Common myeloid progenitor, CD34-positive (primary cell): ENCODE measurements at regions not wholly inside any gene's neighbourhood (a gene's known extent, or its start where the extent isn't known, plus 50 kb on each side); places are given as distances from the start of the nearest gene placed in this dataset.

Source experiments
- CTCF ChIA-PET: fragments of 350-600 bp; sonication (Branson Sonifier 250); formaldehyde crosslinking; loops from one replicate; lab custom pipeline; 2021; ENCODE audit warnings: antibody characterized with exemption; lab: Charles Lee
- POLR2A ChIA-PET: fragments of 350-600 bp; sonication (Branson Sonifier 250); formaldehyde crosslinking; loops from one replicate; lab custom pipeline; 2021; ENCODE audit warnings: antibody characterized with exemption; lab: Charles Lee
- DNase-seq, 3 donors: peaks; one replicate each; pipeline versions ENCODE4 v3.0.0 to v3.0.0-alpha.2; 2013
- H3K27ac ChIP-seq, 2 experiments: 1 replicate in 1 of 2; 2 replicates in 1 of 2; pipeline ENCODE4 v1.7.0; 2013; ENCODE audit warnings: inconsistent platforms in 2 of 2, low read length in 2 of 2, mild to moderate bottlenecking in 2 of 2, low read depth in 1 of 2, moderate library complexity in 1 of 2; ENCODE audit not compliant: severe bottlenecking in 2 of 2, insufficient read depth in 1 of 2, poor library complexity in 1 of 2
- H3K27me3 ChIP-seq, 5 experiments: replicated peaks in 2 of 5; 1 replicate in 3 of 5; 2 replicates in 2 of 5; pipeline versions ENCODE4 v1.6.1 to v1.7.0; 2013; ENCODE audit warnings: low read length in 4 of 5, mild to moderate bottlenecking in 2 of 5, moderate library complexity in 2 of 5, inconsistent platforms in 1 of 5; ENCODE audit not compliant: insufficient read depth in 5 of 5, control insufficient read depth in 4 of 5
- H3K36me3 ChIP-seq, 4 experiments: 1 replicate in 2 of 4; 2 replicates in 2 of 4; pipeline versions ENCODE4 v1.6.1 to v1.7.0; 2013; ENCODE audit warnings: low read length in 3 of 4, control low read depth in 1 of 4, mild to moderate bottlenecking in 1 of 4; ENCODE audit not compliant: control insufficient read depth in 4 of 4, insufficient read depth in 4 of 4
- H3K4me1 ChIP-seq, 4 experiments: 1 replicate in 3 of 4; 2 replicates in 1 of 4; pipeline versions ENCODE4 v1.6.1 to v1.7.1; 2013; ENCODE audit warnings: low read length in 3 of 4, mild to moderate bottlenecking in 3 of 4, control low read depth in 1 of 4, inconsistent platforms in 1 of 4, moderate library complexity in 1 of 4; ENCODE audit not compliant: control insufficient read depth in 4 of 4, insufficient read depth in 4 of 4; ENCODE audit errors: control extremely low read depth in 1 of 4
- H3K4me3 ChIP-seq, 7 experiments: 1 replicate in 4 of 7; 2 replicates in 3 of 7; pipeline versions ENCODE4 v1.5.1 to v1.7.0; 2013; ENCODE audit warnings: mild to moderate bottlenecking in 7 of 7, low read length in 6 of 7, moderate library complexity in 6 of 7, inconsistent platforms in 2 of 7, low read depth in 2 of 7, control low read depth in 1 of 7; ENCODE audit not compliant: insufficient read depth in 4 of 7, control insufficient read depth in 1 of 7; ENCODE audit errors: extremely low read depth in 1 of 7
- H3K9me3 ChIP-seq, 5 experiments: 1 replicate in 4 of 5; 2 replicates in 1 of 5; pipeline versions ENCODE4 v1.6.1 to v1.7.1; 2013; ENCODE audit warnings: low read length in 4 of 5, mild to moderate bottlenecking in 2 of 5, inconsistent platforms in 1 of 5, low read depth in 1 of 5, moderate library complexity in 1 of 5; ENCODE audit not compliant: control insufficient read depth in 4 of 5, insufficient read depth in 2 of 5; ENCODE audit errors: control extremely low read depth in 1 of 5
- WGBS: methylation state at CpG from one replicate; pipeline ENCODE4 v1.1.5; 2013; ENCODE audit not compliant: insufficient coverage; 5-methylcytosine and 5-hydroxymethylcytosine counted together

DNA sequence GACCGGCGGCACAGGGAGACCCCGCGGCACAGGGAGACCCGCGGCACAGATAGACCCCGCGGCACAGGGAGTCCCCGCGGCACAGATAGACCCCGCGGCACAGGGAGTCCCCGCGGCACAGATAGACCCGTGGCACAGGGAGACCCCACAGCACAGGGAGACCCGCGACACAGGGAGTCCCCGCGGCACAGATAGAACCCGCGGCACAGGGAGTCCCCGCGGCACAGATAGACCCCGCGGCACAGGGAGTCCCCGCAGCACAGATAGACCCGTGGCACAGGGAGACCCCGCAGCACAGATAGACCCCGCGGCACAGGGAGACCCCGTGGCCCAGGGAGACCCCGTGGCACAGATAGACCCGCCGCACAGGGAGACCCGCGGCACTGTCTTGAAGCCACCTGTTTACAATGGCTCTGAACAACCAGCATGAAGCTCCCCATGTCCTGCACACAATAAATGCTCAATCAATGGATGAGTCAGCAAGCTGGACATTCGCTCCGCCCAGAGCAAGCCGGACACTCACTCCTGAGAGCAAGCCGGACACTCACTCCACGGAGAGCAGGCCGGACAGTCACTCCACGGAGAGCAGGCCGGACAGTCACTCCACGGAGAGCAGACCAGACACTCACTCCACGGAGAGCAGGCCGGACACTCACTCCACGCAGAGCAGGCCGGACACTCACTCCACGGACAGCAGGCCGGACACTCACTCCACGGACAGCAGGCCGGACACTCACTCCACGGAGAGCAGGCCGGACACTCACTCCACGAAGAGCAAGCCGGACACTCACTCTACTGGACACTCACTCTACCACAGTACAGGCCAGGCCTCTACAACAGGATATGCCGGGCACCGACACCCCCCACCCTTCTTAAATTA lies 121.9 kb downstream of the RFLNA start:
- CTCF ChIA-PET = interaction anchor here (1.0 kb wide), 1 partner anchor 21 kb away, joined by 3 read pairs; no protein-coding TSS in a partner anchor
- peaks cover 6 to 75% (median 49%) of the 10 kb centered on the region in 4 experiments for H3K36me3 ChIP-seq

DNA sequence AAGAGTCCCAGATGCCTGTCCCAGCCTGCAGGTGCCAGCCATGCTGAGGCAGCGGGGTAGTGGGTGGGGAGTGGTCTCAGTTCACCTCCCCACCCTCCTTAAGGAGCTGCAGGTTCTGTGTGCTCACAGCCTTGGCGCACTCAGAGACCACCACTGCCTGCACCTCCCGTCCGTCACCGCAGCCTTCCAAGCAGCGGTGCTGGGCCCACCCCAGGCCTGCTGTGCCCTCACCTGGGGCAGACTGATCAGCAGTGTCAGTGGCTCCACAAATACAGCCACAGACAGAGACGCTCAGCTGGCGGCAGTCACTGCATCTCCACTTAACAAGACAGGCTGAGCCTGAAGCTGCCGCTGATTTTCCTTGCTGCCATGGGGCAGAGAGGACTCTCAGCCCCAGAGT lies 120.2 kb downstream of the RFLNA start:
- Histone ChIP-seq H3K36me3 (peaks cover 6 to 61% (median 47%) of the 10 kb centered on the region in 4 experiments), H3K9me3 (no peaks in the 10 kb centered on the region), H3K27me3 (no peaks in the 10 kb centered on the region), H3K4me3 (no peak overlapping the region), H3K27ac (no peak overlapping the region), H3K4me1 (no peaks in the 10 kb centered on the region)
- DNase-seq = no peak
- 99% methylated on average over 7 of the region's 9 CpGs for WGBS
- ChIA-PET POLR2A (no interaction called here), CTCF (no interaction called here)

More for the DNA sequence above, 121.9 kb downstream of the RFLNA start:
- H3K4me1 ChIP-seq = no peaks in the 10 kb centered on the region
- H3K27ac ChIP-seq = no peak overlapping the region
- H3K4me3 ChIP-seq = no peak overlapping the region
- POLR2A ChIA-PET = no interaction called here
- H3K9me3 ChIP-seq = no peaks in the 10 kb centered on the region
- WGBS = 95% methylated on average over 47 of the region's 59 CpGs
- no peaks in the 10 kb centered on the region for H3K27me3 ChIP-seq
- no peak for DNase-seq

DNA sequence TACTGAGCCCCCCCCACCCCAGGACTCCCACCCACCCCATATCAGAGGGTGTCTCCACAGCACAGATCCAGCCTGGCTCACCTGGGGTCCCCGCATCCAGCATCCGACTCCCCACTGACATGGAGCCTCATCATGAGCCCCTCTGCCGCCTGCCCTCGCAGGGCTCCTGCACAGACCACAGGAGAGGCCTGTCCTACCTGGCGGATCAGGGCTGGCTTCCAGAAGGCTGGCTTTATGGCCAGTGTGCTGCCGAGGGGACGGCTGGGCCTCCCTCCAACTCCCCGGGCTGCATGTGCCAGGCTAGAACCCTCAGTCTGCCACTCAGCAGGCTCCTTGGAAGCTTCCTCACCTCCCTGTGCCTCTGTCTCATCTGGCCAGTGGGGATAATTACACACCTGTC lies 119.0 kb downstream of the RFLNA start:
- POLR2A ChIA-PET = no interaction called here
- no peak for DNase-seq
- Histone ChIP-seq H3K27ac (no peak overlapping the region), H3K4me1 (no peaks in the 10 kb centered on the region), H3K27me3 (no peaks in the 10 kb centered on the region), H3K36me3 (peaks cover 2 to 61% (median 42%) of the 10 kb centered on the region in 4 experiments), H3K4me3 (no peak overlapping the region), H3K9me3 (no peaks in the 10 kb centered on the region)
- CTCF ChIA-PET = interaction anchor here (0.6 kb wide), 1 partner anchor 25 kb away, joined by 3 read pairs; no protein-coding TSS in a partner anchor
- WGBS = 90% methylated on average over 8 of the region's 8 CpGs

DNA sequence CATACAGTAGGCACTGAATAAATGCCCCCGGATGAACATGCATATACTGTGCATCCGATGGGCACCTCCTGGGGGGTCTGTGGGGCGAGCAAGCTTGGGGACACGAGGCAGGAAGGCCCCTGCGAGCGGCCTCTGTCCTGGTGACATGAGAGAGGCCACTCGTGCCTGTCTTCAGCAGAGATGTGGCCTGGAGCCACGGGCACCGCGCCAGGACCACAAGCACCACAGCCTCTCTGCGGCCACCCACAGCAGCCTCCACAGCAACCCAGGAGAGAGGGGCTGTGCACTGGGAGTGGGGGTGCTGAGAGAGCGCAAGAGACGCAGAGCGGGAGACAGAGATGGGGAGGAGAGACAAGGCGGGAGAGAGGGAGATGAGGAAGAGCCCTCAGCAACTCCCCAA lies 118.5 kb downstream of the RFLNA start:
- WGBS = 59% methylated on average over 10 of the region's 15 CpGs
- no peak for DNase-seq
- H3K4me1 ChIP-seq = no peaks in the 10 kb centered on the region
- peaks cover 2 to 63% (median 40%) of the 10 kb centered on the region in 4 experiments for H3K36me3 ChIP-seq
- ChIA-PET CTCF (interaction anchor here (0.6 kb wide), 1 partner anchor 24 kb away, joined by 3 read pairs; no protein-coding TSS in a partner anchor), POLR2A (no interaction called here)
- no peaks in the 10 kb centered on the region for H3K9me3 ChIP-seq
- H3K27me3 ChIP-seq = no peaks in the 10 kb centered on the region
- H3K27ac ChIP-seq = no peak overlapping the region
- H3K4me3 ChIP-seq = no peak overlapping the region

DNA sequence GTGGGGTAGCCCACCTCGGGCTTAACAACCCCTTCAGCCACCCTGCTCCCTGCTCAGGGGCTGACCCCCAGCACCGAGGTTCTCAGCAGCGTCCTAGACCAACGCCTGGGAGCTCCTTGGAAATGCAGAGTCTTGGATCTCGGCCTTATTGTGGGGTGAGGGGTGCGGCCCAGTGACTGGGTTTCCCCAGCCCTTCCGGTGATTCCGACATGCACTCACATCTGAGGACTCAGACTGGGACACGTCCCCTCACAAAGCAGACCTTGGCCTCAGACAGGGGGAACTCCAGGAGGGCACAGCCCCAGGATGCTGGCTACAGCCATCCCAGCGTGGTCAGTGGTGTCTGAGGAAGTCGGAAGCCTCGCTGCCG lies 117.7 kb downstream of the RFLNA start:
- H3K9me3 ChIP-seq = no peaks in the 10 kb centered on the region
- peaks cover 0 to 59% (median 38%) of the 10 kb centered on the region in 4 experiments for H3K36me3 ChIP-seq
- H3K27me3 ChIP-seq = no peaks in the 10 kb centered on the region
- H3K4me1 ChIP-seq = no peaks in the 10 kb centered on the region
- no peak overlapping the region for H3K4me3 ChIP-seq
- DNase-seq = no peak
- no peak overlapping the region for H3K27ac ChIP-seq
- POLR2A ChIA-PET = no interaction called here
- WGBS = 100% methylated on average over 8 of the region's 13 CpGs
- CTCF ChIA-PET = no interaction called here

DNA sequence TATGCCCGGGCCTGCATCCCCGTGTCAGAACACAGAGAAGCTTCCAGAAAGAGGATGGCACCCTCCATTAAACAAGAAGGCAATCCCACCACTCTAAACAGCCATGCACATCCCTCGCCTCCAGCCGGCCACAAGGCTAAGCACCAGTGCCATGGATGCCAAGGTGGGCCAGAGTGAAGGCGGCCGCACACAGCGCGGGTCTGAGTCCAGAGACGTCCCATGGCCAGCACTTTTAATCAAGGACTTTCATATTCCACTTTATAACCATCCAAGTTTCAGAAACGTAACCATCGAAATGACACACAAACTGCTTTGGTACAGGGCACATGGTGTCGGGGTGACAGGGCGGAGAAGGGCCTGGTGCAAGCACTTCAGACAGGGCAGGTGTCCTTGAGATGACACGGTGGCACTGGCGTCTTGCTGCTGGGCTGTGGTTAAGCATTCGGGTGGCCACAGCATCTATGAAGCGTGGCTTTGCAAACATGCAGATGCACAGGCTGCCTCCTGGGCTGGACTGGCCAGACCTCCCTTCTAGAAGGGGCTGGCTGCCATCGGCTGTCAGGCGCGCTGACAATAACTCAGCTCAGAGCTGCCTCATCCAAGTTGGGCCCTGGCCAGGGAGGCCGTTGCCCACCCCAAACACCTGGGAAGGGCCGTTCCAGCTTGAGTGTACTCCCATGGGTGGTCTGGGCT lies 117.2 kb downstream of the RFLNA start:
- POLR2A ChIA-PET = no interaction called here
- CTCF ChIA-PET = no interaction called here
- H3K27ac ChIP-seq = no peak overlapping the region

More for the DNA sequence above, 117.2 kb downstream of the RFLNA start:
- H3K4me1 ChIP-seq = no peaks in the 10 kb centered on the region
- no peaks in the 10 kb centered on the region for H3K9me3 ChIP-seq
- H3K36me3 ChIP-seq = peaks cover 0 to 59% (median 38%) of the 10 kb centered on the region in 4 experiments
- H3K27me3 ChIP-seq = no peaks in the 10 kb centered on the region
- DNase-seq = no peak
- no peak overlapping the region for H3K4me3 ChIP-seq
- WGBS = 97% methylated on average over 19 of the region's 22 CpGs
